ENCODE measurements at regions not wholly inside any gene's neighbourhood (a gene's known extent, or its start where the extent isn't known, plus 50 kb on each side); places are given as distances from the start of the nearest gene placed in this dataset.

GRCh38 chr2:16053437-16054257, 113.3 kb downstream of the MYCN start:
- no peak for TF ChIP-seq POLR2A (IDR thresholded peaks at IDR 0.05)
- no peak for TF ChIP-seq CTCF (IDR thresholded peaks at IDR 0.05)
